NCI-H2227 (cell line): ENCODE measurements at regions not wholly inside any gene's neighbourhood (a gene's known extent, or its start where the extent isn't known, plus 50 kb on each side); places are given as distances from the start of the nearest gene placed in this dataset.

ENCODE experiments used
- DNase-seq: peaks from one replicate; lab custom pipeline; 2025; ENCODE audit not compliant: unreplicated experiment; lab: John Stamatoyannopoulos, UW

DNA sequence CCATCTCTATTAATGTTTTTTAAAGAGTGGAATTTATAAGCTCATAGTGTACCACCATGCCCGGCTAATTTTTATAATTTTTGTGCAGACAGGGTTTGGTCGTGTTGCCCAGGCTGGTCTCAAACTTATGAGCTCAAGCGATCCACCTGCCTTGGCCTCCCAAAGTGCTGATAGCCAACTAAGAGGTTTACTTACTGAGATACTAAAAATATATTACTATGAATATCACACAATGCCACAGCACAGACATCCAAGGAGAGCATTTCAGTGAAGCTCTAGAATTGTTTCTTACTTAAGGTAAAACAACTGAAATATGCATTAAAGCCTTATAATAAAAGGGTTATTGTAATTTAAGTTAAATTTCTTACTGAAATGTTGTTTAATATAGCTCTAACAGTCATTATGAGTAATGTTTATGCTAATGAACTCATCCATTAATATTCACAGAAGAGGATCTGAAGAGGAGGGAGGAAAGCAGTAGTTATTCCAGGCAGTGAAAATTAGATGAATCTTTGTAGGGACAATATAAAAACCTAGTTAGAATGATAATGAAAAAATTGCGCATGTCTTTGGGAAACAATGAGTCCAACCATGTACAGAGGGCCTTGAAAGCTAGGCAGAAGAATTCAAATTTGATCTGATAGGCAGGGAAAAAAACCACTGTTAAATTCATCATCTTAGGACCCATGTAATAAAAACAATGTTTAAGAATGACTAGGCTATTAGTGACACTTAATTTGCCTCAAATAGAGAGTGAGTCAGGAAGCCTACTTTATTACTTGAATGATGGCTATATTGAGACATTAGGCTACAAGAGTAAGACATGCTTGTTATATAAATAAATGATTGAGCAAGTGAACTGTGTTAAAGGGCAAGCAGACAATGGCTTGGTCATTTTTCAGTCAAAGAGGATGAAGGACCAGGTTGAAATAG is 99.2 kb downstream of the SLC41A2 start:
- no peak for DNase-seq

DNA sequence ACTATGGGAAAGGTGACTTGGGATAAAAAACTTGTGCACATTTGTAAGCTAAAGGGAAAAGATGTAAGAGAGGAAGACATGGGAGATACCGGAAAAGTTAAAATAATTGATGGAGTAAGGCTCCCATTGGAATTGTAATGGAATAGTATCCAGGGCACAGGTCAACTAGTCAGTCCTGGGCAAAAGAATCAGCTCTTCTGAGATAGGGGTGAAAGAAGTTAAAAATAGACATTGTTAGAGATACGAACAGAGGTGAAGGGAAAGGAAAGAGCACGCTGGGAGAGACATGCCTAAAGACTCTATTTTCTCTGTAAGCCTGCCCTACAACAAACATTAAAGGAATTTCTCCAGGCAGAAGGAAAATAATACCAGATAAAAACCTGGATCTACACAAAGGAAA is 101.6 kb downstream of the SLC41A2 start:
- no peak for DNase-seq

GRCh38 chr12:104855599-104855998 is 102.5 kb downstream of the SLC41A2 start:
- DNase-seq = no peak

DNA sequence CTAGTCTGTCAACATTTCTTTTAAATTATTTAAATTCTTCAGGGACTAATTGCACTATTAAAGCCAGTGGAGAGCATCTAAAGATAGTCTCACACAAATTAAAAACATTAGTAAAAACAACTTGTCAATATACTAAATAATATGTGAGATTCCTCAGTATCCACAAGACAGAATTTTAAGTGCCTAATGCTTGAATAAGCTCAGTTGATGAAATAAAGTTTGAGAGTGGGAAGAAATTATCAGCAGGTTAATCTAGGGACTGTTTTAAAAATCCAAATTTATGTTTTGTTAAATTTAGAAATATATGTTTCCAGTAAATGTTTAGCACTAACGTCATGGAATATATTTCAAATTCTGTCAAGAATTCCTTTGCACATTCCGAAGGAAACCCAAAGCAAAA is 105.2 kb downstream of the SLC41A2 start:
- DNase-seq = no peak

DNA sequence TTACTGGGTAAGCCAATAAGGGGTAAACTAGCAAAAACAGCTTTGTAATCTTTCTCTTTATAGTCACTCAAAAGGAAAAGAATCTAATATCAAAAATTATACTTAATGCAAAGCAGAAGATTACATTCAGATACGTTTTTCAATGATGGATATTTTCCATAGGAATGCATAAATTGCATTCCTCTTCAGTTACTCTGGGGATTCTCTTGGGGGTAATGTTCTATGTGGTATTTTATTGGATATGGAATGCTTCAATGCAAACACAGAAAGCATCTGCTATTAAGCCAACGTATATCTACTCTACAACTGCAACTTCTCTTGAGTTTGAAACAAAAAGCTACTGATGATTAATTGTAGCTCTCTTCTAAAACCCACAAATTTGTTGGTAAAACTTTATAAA is 106.0 kb downstream of the SLC41A2 start:
- DNase-seq = no peak

DNA sequence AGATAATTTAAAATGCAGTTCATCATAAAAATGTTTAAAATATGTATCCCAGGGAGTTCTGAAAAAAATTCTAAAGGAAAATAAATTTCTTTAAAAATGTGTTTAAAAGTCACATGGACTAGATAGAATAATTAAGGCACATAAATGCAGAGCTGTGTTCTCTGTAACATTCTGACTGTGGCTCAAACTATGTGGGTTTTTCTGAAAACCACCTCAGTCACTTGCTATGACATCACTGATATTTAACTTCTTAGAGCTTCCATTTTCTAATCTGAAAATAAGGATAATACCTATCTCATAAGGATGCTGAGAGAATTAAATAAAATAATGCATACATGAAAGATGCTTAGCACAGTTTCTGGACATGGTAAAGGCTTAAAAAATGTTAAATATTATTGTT is 107.3 kb downstream of the SLC41A2 start:
- no peak for DNase-seq

DNA sequence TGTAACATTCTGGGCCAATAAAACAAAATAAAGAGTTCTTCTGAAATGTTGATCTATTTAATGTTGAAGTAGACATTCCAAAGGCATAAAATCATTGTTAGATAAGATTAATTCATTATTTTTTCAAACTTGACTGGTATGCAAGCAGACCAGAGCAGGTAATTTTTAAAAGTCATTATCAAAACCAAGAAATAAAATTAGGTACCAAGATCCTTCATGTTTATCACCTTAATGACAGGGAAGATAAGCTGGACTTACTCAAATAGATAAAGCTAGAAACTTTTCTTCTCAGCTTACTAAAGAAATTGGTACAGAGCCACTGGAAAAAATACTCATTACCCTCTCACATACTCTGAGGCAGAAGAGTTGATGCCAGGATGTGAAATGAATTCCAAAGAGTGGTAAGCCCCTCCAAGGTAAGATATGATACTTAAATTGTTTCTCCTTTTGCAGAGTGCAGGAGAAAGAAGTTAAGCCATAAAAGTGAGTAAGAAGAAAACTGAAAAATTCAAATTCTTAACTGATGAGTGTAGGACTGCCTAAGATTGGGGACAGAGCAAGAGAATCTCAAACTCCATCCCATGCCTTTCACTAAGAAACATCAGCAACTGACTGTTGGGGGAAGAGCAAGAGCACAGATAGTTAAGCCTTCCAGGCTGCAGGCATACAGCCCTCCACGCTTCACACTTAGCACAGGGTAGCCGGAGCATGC is 111.9 kb downstream of the SLC41A2 start:
- DNase-seq = no peak

GRCh38 chr12:104844123-104844522 is 114.0 kb downstream of the SLC41A2 start:
- DNase-seq = no peak

- no peak for DNase-seq
These were observed 117.8 kb downstream of the SLC41A2 start for GRCh38 chr12:104840262-104840661.

- no peak for DNase-seq
These were observed 122.8 kb downstream of the SLC41A2 start for GRCh38 chr12:104835317-104835716.

GRCh38 chr12:104834607-104835006 is 123.5 kb downstream of the SLC41A2 start:
- no peak for DNase-seq

- no peak for DNase-seq
These were observed 124.3 kb downstream of the SLC41A2 start for GRCh38 chr12:104833756-104834155.

GRCh38 chr12:104828015-104828414 is 130.1 kb downstream of the SLC41A2 start:
- no peak for DNase-seq

DNA sequence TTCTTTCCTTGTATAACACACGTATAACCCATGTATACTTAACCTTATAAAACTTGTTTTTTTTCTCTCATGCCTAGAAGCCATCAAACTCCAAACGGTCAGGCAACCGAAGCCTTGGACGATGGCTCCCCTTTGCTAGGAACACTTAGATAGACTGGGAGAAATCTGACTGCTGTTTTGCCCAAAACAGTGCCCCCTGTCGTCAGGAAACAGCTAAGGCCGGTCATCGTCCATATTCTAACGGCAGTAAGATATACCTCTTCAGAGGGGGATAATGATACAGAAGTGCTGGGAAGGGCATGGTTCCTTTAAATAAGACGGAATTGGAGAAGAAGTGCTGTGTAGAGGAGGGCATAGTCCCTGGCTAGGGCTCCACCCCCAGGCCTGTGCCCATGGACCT is 130.5 kb downstream of the SLC41A2 start:
- no peak for DNase-seq

DNA sequence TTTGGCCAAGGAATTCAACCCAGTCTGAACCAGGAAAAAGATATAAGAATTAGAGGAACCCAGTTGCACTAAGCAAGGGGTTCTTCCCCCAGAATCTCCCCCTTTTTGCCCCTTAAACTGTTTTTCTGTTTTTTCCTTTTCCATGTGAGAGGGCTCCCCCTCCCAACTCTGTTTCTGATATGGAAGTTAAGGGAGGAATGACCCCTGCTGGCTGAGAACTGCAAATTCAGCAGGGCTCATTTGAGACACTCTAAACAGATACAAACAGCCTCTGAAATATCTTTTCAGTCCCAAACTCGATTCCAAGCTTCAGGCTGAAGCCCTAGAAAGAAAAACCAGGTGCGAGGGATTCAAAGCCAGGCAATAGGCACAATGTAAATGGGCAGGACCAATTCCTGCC is 132.7 kb downstream of the SLC41A2 start:
- DNase-seq = no peak

DNA sequence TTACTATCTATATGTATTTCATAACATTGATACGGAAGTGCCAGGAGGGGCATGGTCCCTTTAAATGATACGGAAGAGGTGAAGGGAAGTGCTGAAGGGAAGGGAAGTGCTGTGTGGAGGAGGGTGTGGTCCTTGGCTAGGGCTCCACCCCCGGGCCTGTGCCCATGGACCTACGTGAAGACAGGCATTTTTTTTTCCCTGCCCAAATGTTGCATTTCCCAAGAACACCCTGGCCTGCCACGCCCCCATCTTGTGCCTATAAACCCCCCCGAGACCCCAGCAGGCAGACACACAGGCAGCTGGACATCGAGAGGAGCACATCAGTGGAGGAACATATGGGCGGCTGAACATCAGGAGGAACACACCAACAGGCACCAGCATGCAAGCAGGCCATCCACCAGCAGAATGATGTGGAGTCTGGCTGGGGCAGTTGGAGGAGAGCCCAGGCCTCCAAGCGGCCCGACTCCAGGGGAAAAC is 134.1 kb downstream of the SLC41A2 start:
- no peak for DNase-seq

DNA sequence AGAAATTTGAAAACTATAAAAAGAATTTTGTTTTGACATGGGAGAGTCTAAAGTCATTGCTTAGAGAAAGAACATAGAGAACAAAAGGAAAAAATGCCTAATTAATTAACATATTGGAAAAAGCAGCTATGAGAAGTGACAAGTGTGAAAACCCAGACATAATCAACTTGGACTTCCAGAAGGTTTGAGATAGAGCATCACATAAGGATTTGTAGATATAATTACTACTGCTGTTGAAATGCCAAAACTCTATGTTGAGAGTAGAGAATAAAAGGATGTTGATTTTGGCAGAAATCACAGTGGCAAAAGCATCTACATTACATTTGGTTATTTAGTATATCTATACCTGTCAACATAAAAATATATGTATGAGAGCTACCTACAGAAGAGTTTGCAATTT is 135.1 kb downstream of the SLC41A2 start:
- no peak for DNase-seq

DNA sequence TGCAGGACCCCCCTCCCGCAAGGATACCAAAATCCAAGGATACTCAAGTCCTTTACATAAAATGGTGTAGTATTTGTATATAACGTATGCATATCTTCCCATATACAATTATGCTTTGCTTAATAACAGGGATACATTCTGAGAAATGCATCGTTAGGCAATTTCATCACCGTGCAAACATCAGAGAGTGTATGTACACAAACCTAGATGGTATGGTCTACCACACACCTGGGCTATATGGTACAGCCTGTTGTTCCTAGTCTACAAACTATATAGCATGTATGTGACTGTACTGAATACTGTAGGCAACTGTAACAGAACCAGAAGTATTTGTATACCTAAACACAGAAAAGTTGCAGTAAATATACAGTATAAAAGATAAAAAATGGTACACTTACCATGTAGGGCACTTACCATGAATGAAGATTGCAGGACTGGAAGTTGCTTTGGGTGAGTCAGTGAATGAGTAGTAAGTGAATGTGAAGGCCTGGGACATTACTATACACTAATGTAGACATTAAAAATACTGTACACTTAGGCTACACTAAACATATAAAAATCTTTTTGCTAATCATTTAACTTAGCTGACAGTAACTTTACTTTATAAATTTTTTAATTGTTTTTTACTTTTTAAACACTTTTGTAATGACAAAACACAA is 141.1 kb downstream of the SLC41A2 start:
- no peak for DNase-seq

- no peak for DNase-seq
These were observed 142.2 kb downstream of the SLC41A2 start for GRCh38 chr12:104815935-104816334.

DNA sequence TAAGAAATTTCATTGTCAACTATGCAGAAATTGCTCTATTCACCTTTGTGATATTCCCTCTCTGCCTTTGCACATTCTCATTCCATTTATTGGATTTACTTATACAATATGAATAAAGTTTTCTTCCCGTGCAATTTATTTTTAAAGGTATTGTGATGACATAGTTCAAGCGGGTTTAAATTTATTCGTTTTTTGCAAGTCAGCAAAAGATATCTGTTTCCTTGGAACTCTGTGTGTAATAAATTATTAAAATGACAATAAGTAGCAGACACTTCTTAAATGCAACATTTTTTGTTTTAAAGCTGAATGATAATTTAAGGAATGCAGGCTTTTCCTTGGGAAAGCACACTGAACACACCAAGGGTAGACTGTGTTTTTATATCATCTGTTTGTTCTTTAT is 143.1 kb downstream of the SLC41A2 start:
- no peak for DNase-seq
